RCC 7860 (cell line): ENCODE measurements at regions not wholly inside any gene's neighbourhood (a gene's known extent, or its start where the extent isn't known, plus 50 kb on each side); places are given as distances from the start of the nearest gene placed in this dataset.
A peak's percentile ranks its signal among the peaks of the same experiment; 100 is the strongest.

Experiments
- DNase-seq: peaks from one replicate; pipeline ENCODE4 v3.0.0-alpha.2; 2015; ENCODE audit warnings: low spot score
- FAIRE-seq: peaks from 2 replicates; lab custom pipeline; 2012; peaks lifted over from hg19 to GRCh38; lab: Jason Lieb, UNC

DNA sequence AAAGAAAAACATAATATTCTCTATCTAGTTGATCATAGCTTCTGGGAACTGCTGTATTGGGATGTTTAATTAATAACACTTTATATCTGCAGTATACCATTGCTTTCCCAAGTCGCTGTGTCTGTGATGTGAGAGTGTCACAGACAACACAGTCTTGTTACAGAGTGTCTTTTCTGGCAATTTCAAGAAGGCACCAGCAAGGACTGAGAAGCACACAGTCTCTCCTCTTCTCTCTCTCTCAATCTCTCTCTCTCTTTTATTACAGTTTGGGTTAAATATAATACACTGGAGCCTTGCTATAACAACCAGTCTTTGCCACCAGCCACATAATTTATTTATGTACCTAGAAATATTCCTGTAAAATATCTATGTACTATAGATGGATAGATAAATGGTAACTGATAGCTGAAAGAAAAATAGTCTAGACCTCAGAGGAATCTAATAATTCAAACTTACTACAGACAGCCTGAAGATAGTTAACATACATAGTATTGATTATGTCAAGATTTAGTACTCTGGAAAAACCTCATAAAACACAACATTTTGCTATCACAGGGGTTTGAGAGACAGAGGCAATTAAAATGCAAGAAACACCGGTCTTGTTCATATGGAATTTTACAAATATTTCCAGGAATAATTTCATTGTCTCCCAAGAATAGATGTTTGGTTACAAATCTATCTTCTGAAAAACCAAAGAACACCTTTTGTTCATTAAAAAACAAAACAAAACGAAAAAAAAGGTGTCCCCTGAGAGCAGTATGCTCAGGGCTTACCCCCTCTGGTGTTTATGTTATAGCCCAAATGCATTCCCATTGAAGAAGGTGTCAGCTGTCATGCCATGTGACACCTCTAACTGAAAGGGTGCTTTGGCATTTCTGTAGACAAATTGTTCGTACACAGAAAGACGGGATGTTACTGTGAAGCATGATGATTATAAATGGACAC is 507.8 kb downstream of the TBC1D4 start:
- no peak for DNase-seq
- no peak for FAIRE-seq

DNA sequence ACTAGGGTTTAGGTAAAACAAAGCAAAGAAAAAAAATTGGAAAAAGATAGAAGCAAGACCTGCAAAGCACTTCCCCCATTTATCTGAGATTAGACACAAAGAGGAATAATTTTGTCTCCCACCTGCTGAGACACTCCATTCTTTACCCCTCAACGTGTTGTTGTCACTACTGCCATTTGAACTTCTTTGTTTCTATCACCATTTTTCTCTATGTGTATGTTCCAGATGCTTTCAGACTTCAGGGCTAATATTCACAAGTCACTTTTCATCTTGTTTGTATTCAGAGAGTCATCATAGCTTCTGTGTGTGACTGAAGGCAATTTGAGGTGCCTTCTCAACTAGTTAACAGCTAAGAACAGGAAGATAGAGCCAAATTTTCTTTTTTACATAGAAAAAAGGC is 512.5 kb downstream of the TBC1D4 start:
- DNase-seq (no peak), FAIRE-seq (no peak)

DNA sequence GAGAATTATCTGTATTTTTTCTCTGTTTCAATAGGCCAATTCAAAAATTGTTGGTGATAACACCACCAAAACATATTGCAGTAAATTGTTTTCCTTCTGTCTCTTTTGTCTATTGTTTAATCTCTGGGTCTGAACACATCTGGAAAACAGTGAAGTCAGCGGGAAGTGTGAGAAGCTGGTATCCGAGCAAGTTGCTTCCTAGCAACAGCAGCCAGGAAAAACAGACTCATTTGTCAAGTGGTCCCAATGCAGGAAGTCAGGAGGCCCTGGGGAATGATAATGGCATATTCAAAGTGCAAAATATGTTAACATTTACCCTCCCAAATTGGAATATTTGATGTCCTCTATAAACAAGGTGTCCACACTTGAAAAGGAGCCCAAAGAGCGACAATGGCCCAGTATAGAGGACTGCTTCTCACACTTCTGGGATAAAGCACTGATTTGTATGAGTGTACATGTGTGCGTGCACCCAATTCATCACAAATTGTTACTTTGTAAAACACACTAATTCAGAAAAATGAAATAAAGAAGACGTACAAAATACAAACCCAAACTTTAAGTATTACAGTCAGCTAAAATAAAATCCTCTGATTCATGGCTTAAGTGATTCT is 515.0 kb downstream of the TBC1D4 start:
- no peak for FAIRE-seq
- DNase-seq: no peak

DNA sequence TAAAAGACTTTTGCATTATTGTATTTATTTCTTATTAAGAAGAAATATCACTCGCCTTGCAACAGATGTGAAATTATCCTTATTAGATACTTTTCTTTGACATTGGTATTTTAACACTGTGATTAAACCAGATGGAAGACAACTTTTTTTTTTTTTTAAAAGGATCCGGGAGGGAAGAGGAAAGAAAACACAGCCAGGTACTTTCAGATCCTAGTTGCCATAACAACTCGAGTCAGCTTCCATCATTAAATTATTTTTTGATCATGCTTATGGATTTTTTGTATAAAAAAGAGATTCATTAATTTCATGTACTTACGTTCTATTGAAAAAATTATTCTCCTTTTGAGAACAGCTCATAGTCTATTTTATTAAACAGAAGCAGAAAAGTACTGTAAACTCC is 515.7 kb downstream of the TBC1D4 start:
- no peak for FAIRE-seq
- no peak for DNase-seq

DNA sequence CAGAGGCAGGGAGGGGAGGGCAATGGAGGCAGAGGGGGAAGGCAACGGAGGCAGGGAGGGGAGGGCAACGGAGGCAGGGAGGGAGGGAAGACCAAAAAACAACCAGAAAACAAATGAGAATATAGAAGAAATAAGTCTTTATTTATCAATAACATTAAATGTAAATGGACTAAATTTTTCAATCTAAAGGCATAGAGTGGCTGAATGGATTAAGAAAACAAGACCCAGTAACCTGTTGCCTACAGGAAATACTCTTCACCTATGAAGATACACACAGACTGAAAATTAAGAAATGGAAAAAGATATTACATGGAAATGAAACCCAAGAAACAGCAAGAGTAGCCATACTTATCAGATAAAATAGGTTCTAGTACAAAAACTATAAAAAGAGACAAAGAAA is 536.3 kb downstream of the TBC1D4 start:
- DNase-seq: no peak
- no peak for FAIRE-seq

DNA sequence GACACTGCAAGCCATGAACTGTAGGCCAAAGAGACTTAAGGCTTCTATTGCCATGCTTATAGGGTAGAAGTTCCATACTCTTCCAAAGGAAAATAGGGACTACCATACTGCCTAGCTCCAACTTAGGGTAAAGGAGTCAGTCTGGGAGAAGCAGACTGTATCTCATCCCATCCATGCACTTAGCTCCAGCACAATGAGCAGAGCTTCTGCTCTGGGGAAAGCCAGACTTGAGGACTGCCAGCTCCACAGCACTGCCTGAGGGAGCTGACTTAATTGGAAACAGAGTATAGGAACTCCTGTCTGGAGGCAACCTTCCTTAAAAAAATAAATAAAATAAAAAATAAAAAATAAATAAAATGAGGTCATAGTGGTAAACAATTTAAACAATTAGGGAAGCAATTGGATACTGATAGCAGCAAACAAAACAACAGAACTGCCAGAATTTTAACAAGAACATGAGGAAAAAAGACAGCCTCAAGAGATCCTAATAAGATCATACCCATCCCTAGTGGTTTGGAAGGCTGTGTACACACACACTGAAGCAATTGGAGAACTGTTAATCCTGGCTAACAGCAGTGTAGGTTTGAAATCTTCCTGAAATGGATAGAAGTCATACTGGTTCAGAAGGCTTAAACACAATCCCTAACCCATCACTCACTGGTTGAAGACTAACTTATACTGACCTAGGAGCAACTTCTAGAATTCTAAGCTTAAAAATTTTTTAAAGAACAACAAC is 550.1 kb downstream of the TBC1D4 start:
- DNase-seq (no peak), FAIRE-seq (no peak)

DNA sequence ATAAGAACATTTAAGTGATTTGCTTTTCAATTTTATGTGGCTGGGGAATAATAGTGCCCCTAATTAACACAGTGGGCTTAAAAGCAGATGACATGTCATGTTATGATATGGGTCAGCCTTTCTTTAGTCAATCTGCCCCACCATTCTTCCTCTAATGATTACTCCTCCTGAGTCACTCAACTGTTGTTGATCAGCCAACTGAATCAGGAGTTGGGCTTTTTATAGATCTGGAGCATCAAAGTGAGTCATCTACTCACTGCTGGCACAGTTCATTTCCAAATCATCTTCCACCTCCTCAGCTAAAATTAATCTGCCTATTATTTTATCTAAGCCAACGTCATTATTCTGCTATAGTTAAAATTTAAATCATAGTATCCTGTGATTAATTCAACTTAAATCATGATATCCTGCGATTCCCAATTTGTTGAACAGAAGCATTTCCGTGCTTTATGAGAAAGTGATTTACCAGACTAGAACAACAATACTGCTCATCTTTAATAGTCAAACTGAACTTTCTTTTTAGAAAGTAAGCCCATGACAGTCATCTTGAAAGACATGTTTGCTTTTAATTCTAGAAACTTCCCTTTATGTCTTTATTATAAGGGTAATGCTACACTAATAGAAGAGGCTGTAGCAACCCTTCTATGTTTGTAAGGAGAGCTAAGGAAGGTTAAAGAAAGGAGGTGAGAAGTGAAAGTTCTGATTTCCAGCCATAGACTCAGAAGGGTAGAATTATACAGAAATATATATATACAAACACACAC is 551.4 kb downstream of the TBC1D4 start:
- peak; percentile 70 for DNase-seq
- FAIRE-seq: peak; percentile 93

DNA sequence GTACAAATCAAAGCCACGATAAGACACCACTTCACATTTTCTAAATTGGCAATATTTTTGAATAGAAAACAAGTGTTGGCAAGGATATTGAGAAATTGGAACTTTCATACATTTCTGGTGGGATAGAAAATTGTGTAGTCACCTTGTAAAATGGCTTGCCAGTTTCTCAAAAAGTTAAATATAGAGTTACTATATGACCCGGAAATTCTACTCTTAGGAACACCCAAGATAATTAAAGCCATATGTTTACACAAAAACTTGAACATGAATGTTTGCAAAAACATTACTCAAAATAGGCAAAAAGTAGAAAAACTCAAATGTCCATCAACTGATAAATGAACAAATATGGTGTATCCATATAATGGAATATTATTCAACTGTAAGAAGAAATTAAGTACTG is 552.5 kb downstream of the TBC1D4 start:
- no peak for DNase-seq
- peak; percentile 22 for FAIRE-seq

DNA sequence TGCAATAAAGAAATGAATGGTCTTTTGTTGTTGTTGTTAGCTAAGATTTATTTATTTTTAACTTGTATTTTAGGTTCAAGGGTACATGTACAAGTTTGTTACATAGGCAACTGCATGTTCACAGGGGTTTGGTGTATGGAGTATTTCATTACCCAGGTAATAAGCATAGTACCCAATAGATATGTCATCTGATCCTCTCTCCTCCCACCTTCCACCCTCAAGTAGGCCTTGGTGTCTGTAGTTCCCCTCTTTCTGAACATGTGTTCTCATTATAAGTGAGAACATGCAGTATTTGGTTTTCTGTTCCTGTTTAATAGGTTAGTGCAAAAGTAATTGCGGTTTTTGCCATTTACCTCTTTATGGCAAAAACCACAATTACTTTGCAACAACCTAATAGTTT is 554.1 kb downstream of the TBC1D4 start:
- DNase-seq (no peak), FAIRE-seq (no peak)

DNA sequence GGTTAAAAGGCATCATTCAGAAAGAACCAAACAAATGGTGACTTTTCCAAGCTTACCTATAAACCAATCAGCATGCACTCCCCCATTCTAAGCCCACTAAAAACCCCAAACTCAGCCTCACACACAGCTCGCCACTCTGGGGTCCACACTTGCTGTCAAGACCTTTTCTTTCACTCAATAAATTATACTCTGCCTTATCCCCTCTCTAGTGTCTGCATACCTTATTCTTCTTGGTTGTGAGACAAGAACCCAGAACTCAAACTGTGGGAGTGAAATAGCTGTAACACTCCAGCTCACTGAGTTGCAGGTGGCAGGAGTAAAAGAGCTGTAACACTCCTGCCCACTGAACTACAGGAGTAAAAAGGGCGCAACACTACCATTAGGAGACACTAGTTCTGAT is 559.0 kb downstream of the TBC1D4 start:
- no peak for DNase-seq
- no peak for FAIRE-seq

DNA sequence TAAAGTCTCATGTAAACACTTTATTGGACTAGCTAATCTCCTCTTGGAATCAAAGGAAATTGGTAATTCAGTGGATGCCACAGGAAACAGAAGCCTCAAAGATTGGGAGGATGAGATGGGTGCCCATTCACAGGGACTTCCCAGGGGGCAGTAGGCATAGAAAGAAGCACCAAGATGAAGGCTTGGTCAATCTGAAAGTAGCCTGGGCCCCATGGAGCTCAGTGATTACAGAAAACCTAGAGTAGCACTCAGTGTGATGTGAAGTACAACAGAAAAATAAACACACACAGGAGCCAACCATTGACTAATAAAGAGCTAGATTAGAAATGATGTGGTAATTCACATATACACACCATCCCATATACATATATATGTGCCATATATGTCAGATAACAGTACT is 560.6 kb downstream of the TBC1D4 start:
- FAIRE-seq: no peak
- DNase-seq: no peak

DNA sequence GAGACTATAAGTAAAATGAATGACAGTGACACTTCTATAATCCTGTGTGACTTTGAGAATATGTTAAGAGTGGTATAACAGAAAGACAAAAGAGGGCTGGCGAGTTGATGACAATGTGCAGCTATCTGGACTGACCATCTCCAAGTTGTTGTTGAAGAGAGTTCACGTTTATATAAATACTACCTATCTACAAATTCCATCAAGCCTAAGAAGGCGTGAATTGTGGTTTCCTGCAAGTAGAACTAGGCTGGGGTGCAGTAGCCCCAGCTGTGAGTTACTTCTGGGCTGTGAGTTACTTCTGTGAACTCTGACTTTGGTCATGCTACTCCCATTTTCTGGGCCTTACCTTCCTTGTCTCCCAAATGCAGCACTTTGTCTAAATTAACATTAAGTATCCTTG is 561.0 kb downstream of the TBC1D4 start:
- no peak for FAIRE-seq

DNA sequence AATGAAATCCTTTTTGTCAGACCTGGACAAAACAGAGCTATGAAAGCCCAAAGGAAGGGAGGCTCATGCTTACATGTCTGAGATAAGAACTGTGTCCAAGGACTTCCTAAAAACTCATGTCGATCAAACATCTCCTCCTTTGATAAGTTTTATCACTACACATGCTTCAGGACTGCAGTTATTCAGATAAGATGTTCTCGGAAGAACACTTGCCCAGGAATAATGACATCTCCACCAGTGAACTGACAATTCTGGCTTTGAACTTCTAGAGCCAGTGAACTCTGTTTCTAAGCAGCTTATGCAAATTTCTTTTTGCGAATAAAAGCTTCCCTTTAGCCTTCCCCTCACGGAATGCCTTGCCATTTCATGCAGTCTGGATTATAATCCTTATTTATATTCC is 561.6 kb downstream of the TBC1D4 start:
- no peak for FAIRE-seq

More for the DNA sequence above, 561.0 kb downstream of the TBC1D4 start:
- DNase-seq: no peak

DNA sequence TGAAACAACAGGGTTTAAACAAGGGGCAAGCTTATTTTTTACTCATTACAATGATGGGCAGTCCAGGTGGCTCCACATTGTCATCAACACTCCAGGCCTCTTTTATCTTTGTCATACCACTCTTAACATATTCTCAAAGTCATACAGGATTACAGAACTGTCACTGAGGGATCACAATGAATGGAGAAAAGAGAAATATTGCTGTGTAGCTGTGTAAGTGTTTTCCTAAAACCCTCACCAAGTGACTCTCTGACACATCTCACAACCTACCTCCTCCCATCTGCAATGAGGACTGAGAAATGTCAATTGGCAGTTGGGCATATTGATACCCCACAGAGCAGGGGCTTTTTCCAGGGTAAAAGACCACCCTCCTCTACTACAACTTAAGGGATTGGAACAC is 562.1 kb downstream of the TBC1D4 start:
- DNase-seq (no peak), FAIRE-seq (no peak)

More for the DNA sequence above, 561.6 kb downstream of the TBC1D4 start:
- DNase-seq: no peak

DNA sequence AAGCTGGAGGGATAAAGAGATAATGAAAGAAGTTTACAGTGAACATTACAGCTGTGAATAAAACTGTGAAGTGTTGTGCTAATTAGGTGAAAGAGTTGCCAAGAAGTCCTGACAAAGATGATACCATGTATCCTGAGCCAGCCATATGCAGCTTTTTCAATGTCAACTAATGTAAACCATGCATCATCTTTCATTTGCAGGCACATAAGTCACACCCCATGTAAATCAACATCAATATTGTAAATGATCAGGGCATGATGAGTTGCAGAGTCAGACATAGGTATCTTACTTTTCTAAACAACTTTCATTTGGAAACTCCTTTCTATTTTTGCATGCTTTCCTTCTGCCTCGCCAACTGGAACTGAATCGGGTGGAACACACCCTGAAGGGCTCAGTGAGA is 569.1 kb downstream of the TBC1D4 start:
- DNase-seq (no peak), FAIRE-seq (no peak)

DNA sequence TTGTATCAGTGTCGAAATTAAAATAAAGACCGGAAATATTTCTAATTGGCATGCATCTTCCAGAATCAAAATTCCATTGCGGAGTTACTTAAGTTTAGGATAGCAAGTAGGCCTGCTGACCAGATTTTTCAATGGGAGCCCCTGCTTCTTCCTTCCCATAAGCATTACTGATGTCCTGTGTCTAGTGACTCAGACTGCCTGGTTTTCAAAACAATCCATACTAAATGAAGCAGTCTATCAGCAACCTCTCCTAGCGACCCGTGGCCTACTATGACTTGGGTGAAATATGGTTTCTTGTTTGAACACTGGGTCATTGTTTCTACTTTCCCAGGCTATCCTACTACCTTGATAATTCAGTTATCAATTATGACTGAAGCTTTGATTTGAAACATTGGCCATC is 571.6 kb downstream of the TBC1D4 start:
- FAIRE-seq (no peak), DNase-seq (no peak)

DNA sequence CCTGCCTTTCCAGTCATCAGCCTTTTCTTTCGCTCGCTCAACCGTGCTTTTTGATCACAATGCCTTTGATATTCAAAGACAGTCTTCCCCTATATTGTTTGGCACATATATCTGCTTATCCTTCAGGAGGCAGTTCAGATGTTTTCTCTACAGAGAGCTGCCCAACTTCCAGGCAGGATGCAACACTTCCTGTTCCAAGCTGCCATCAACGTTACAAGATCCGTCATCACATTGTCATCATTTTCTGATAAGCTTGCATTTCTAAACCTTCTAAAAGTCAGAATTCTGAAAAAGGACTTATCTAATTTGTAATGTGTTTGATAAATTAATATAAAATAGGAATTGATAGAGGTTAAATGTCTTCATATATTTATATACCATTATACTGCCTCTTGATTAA is 574.2 kb downstream of the TBC1D4 start:
- FAIRE-seq (no peak), DNase-seq (no peak)

DNA sequence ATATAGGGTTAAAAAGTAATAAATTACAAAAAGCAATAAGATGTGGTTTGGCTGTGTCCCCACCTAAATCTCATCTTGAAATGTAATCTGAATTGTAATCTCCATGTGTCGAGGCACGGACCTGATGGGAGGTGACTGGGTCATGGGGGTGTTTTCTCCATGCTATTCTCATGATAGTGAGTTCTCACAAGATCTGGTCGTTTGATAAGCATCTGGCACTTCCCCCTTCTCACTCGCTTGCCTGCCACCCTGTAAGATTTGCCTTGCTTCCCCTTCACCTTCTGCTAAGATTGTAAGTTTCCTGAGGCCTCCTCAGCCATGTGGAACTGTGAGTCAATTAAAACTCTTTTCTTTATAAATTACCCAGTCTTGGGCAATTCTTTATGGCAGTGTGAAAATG is 577.4 kb downstream of the TBC1D4 start:
- FAIRE-seq: no peak

DNA sequence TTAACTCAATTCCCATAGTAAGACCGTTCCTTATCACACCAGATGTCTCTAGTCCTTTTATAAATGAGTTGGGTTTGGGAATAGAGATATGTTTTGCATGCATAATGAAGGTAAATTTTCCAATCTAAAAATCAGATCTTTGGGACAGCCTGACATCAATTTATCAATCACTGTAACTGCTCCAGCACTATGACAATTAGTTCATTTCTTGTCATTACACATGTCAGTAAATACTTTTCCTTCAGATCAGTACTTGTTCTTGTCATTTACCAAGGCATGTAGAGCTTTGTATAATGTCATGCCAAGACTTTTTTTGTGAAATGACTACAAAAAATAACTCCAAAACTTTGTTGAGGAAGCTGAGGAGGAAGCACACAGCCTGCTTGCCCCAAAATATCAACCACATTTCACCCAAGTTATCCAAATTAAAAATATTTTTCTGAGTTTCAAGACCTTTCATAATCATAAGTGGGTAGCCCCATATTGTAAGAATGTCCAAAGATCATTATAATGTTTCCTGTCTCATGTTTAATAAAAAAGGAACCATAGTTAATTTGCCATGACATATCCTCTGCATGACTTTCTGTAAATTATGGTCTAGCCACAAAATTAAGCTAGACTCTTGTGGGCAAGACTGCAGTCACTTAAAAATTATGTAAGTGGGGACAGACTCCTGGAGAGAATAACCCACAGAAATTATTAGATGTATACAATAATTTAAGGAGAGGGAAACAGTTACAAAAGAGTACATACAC is 586.8 kb downstream of the TBC1D4 start:
- FAIRE-seq: no peak
- DNase-seq: no peak

More for the DNA sequence above, 577.4 kb downstream of the TBC1D4 start:
- DNase-seq: no peak

DNA sequence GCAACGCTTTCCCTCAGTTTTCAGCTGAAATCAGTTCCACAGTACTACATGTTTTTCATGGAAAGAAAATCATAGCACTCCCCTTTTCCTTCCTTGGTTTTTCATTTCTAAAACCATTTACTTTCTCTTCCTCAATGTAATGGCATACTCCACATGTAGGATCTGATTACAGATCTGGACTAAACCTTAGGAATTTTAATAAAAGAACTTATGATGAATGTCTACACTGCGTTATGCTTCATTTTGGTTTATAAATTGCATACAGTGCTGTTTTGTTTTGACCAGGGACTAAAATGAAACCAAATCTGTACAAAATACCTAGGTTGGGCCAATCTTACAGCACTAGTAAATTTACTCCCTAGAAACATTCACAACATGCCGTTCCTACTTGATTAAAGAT is 589.9 kb downstream of the TBC1D4 start:
- DNase-seq (no peak), FAIRE-seq (no peak)
